Astrocyte of the cerebellum (primary cell): ENCODE measurements at regions not wholly inside any gene's neighbourhood (a gene's known extent, or its start where the extent isn't known, plus 50 kb on each side); places are given as distances from the start of the nearest gene placed in this dataset.

Experiments
- DNase-seq: peaks from one replicate; pipeline ENCODE4 v3.0.0-alpha.2; 2011; ENCODE audit warnings: low read depth
- H3K4me3 ChIP-seq: 2 replicates; pipeline ENCODE4 v1.5.1; 2011; ENCODE audit warnings: mild to moderate bottlenecking, low read depth, low read length, moderate library complexity
- in situ Hi-C: cut with HindIII; loops from 2 replicates; pipeline ENCODE4 v1.10.0; 2017; ENCODE audit warnings: low sequenced_read_pairs
- TF ChIP-seq, protein P1 (sequence below): IDR thresholded peaks from 2 replicates; pipeline ENCODE4 v1.5.1; 2012; ENCODE audit warnings: low read length, low read depth, moderate library complexity, mild to moderate bottlenecking; ENCODE audit errors: missing control alignments

DNA sequence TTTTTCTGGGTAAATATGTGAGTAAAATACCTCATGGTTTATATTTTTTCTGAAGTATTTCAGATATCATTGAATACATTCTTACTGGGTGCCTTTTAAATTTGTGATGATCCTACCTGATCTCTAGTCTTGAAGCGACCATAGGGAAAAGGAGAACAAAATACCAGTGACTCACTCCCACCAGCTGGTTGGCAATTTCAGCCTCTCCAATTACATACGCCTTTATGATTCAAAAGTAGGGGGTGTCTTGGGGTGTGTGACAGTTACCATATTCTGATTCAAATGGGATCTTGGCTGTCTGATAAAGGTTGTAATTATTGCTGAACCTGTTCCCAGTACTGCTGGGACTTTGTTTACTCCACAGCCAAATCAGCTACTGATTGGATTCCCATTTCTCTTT is 175.9 kb upstream of the NXPH2 start:
- no peak for DNase-seq
- H3K4me3 ChIP-seq = no peak overlapping the region
- in situ Hi-C loops = no loop called here
- TF ChIP-seq, protein P1, sequence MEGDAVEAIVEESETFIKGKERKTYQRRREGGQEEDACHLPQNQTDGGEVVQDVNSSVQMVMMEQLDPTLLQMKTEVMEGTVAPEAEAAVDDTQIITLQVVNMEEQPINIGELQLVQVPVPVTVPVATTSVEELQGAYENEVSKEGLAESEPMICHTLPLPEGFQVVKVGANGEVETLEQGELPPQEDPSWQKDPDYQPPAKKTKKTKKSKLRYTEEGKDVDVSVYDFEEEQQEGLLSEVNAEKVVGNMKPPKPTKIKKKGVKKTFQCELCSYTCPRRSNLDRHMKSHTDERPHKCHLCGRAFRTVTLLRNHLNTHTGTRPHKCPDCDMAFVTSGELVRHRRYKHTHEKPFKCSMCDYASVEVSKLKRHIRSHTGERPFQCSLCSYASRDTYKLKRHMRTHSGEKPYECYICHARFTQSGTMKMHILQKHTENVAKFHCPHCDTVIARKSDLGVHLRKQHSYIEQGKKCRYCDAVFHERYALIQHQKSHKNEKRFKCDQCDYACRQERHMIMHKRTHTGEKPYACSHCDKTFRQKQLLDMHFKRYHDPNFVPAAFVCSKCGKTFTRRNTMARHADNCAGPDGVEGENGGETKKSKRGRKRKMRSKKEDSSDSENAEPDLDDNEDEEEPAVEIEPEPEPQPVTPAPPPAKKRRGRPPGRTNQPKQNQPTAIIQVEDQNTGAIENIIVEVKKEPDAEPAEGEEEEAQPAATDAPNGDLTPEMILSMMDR = no peak

DNA sequence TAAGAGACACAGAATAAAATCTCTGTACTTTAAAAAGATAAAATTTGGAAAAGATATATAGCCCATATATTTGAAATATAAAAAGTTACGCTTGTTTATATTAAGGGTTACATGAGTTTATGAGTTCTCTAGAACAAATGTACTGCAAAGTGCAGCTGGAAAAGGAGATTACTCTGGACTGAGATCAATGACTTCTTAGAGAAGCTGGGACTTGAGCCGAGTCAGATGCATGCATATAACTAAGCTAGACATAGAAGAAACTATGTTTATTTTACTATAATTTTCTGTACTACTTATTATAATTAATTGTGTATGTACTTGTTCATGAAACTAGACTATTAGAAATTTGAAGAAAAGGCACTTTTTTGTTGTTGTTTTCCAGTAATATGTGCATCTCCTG is 170.3 kb upstream of the NXPH2 start:
- in situ Hi-C loops = no loop called here
- TF ChIP-seq, protein P1 = no peak
- DNase-seq = no peak
- H3K4me3 ChIP-seq = no peak overlapping the region

DNA sequence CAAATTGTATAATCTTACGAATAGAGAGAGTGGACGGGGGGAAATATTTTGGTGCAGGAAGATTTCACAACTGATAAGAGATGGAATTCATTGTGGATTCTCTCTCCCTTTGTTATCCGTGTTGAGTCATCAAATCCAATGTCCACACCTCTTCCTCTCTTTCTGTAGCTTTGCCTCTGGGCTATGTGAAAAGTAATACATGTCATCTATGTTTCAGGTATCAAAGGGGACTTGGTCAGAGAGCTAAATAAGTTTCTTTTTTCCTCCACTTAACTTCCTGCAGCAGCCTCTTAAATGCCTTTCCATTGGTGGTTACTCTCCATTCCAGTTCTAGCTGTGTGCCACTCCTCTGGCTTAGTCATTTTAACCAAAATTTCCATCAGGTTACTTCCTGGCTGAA is 169.3 kb upstream of the NXPH2 start:
- no peak overlapping the region for H3K4me3 ChIP-seq
- TF ChIP-seq, protein P1 = no peak
- in situ Hi-C loops = no loop called here
- DNase-seq = no peak

DNA sequence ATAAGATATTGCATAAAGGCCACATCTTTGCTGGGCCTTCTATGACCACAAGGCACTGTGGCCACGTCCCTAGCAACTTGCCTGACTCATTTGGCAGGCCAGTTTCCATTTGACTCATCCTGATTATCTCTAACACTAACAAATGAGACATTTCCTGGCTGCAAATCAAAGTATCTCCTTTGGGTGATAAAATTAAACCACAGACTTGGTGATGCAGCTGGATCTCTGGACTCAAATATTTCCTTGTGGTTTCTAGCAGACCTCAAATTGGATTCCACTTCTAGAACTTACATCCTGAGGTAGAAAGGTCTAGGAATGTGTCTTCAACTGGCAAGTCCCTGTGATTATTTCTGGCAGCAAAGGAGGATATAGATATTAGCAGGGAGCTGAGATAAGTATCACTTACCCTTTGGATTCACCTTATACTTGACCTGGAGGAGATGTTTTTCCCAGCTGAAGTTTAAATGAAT is 167.9 kb upstream of the NXPH2 start:
- TF ChIP-seq, protein P1 = no peak
- in situ Hi-C loops = no loop called here
- no peak overlapping the region for H3K4me3 ChIP-seq
- DNase-seq = peak; percentile 99

DNA sequence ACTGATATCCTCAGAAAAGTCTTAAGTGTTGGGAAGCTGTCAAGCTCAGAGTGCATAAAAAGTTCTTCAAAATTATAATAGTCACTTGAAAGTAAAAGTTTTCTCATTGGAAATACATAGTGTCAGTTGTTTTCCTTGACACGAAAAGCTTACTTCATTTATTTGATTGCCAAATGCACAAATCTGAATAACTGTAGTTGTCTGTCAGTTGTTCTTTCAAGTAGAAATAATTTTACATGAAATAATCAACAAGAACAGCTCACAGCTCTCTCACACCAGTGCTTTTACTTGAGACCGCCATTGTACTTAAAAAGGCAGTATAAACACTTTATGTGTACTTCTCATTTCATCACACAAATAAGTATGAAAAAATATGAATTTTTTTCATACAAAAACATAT is 163.3 kb upstream of the NXPH2 start:
- DNase-seq = no peak
- TF ChIP-seq, protein P1 = no peak
- in situ Hi-C loops = no loop called here
- no peak overlapping the region for H3K4me3 ChIP-seq

DNA sequence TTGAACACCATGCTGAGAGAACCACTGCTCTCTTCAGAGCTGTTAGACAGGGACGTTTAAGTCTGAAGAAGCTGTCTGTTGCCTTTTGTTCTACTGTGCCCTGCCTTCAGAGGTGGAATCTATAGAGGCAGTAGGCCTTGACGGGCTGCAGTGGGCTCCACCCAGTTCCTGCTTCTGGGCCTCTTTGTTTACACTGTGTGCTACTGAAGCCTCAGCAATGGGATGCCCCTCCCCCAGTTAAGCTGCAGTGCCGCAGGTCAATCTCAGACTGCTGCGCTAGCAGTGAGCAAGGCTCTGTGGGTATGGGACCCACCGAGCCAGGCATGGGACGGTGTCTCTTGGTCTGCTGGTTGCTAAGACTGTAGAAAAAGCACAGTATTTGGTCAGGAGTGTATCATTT is 162.3 kb upstream of the NXPH2 start:
- no peak overlapping the region for H3K4me3 ChIP-seq
- in situ Hi-C loops = no loop called here
- no peak for DNase-seq
- TF ChIP-seq, protein P1 = no peak
